ENCODE measurements at regions not wholly inside any gene's neighbourhood (a gene's known extent, or its start where the extent isn't known, plus 50 kb on each side); places are given as distances from the start of the nearest gene placed in this dataset.

- TF ChIP-seq, protein P1, sequence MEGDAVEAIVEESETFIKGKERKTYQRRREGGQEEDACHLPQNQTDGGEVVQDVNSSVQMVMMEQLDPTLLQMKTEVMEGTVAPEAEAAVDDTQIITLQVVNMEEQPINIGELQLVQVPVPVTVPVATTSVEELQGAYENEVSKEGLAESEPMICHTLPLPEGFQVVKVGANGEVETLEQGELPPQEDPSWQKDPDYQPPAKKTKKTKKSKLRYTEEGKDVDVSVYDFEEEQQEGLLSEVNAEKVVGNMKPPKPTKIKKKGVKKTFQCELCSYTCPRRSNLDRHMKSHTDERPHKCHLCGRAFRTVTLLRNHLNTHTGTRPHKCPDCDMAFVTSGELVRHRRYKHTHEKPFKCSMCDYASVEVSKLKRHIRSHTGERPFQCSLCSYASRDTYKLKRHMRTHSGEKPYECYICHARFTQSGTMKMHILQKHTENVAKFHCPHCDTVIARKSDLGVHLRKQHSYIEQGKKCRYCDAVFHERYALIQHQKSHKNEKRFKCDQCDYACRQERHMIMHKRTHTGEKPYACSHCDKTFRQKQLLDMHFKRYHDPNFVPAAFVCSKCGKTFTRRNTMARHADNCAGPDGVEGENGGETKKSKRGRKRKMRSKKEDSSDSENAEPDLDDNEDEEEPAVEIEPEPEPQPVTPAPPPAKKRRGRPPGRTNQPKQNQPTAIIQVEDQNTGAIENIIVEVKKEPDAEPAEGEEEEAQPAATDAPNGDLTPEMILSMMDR (IDR thresholded peaks at IDR 0.05; ENCODE audit: low read depth, low read length, missing input control): no peak
- TF ChIP-seq RXRA (IDR thresholded peaks at IDR 0.05) (no peak), REST (IDR thresholded peaks at IDR 0.05) (no peak), TAF1 (conservative IDR thresholded peaks at IDR 0.05) (no peak), MAX (IDR thresholded peaks at IDR 0.05) (no peak)
- TF ChIP-seq, protein P2, sequence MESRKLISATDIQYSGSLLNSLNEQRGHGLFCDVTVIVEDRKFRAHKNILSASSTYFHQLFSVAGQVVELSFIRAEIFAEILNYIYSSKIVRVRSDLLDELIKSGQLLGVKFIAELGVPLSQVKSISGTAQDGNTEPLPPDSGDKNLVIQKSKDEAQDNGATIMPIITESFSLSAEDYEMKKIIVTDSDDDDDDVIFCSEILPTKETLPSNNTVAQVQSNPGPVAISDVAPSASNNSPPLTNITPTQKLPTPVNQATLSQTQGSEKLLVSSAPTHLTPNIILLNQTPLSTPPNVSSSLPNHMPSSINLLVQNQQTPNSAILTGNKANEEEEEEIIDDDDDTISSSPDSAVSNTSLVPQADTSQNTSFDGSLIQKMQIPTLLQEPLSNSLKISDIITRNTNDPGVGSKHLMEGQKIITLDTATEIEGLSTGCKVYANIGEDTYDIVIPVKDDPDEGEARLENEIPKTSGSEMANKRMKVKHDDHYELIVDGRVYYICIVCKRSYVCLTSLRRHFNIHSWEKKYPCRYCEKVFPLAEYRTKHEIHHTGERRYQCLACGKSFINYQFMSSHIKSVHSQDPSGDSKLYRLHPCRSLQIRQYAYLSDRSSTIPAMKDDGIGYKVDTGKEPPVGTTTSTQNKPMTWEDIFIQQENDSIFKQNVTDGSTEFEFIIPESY (IDR thresholded peaks at IDR 0.05): no peak
Measured at GRCh38 chr5:164680812-164681520, 1175.5 kb downstream of the MAT2B start.

Data from liver (tissue), 3 donors.